Right lobe of liver (tissue), 4 donors: ENCODE measurements at regions not wholly inside any gene's neighbourhood (a gene's known extent, or its start where the extent isn't known, plus 50 kb on each side); places are given as distances from the start of the nearest gene placed in this dataset.

ENCODE experiments used
- POLR2A ChIP-seq: fragments of 450-650 bp; IDR thresholded peaks from one replicate; pipeline ENCODE4 v1.6.1; 2017; ENCODE audit warnings: antibody characterized with exemption, mild to moderate bottlenecking
- TF ChIP-seq, protein P1 (sequence below), 4 donors: fragments of 200-600 bp in 3 of 4; fragments of 450-650 bp in 1 of 4; IDR thresholded peaks; one replicate each; pipeline versions ENCODE4 v1.5.1 to v1.8.0; 2016 to 2022; ENCODE audit warnings: antibody characterized with exemption in 4 of 4, mild to moderate bottlenecking in 2 of 4
- donor health status: DM: no; HTN: no; CAD: no.
- donor health status: DM: no; HTN: no; CAD: no.
- donor health status: DM: no; HTN: yes; CAD: no.

DNA sequence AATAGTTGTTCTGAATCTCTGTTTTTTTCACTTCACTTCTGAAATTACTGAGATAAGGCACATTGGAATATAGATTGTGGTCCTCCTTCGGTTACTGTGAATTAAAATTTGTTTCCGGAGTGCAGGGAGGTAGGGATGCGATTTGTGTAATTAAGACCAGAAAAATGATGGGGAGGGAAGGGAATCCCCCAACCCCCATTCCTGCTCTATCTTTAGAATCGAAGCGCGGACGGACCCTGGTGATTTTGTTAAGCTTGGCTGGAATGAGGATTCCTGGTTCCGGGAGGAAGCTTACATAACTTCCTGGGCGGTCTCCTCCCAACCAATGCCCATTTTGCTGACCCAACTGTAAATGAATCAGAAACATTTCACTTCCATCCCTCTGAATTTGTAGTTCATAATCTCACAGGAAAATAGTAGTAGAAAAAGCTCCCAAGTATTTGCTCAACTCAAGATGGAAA is 220.1 kb upstream of the MSX2 start:
- no peak for TF ChIP-seq POLR2A
- TF ChIP-seq, protein P1, sequence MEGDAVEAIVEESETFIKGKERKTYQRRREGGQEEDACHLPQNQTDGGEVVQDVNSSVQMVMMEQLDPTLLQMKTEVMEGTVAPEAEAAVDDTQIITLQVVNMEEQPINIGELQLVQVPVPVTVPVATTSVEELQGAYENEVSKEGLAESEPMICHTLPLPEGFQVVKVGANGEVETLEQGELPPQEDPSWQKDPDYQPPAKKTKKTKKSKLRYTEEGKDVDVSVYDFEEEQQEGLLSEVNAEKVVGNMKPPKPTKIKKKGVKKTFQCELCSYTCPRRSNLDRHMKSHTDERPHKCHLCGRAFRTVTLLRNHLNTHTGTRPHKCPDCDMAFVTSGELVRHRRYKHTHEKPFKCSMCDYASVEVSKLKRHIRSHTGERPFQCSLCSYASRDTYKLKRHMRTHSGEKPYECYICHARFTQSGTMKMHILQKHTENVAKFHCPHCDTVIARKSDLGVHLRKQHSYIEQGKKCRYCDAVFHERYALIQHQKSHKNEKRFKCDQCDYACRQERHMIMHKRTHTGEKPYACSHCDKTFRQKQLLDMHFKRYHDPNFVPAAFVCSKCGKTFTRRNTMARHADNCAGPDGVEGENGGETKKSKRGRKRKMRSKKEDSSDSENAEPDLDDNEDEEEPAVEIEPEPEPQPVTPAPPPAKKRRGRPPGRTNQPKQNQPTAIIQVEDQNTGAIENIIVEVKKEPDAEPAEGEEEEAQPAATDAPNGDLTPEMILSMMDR (IDR thresholded peaks at IDR 0.05): no peak
